ENCODE measurements at regions not wholly inside any gene's neighbourhood (a gene's known extent, or its start where the extent isn't known, plus 50 kb on each side); places are given as distances from the start of the nearest gene placed in this dataset.
"Not testable (repeated sequence)": the region's sequence is repeated elsewhere in the genome, so short reads cannot be mapped to it uniquely, and the experiment has no call there.

- not testable (repeated sequence) for H3K27ac ChIP-seq (ENCODE audit: low read depth in 1 of 2, low read length in 2 of 2); DNase-seq (ENCODE audit: low spot score); H3K36me3 ChIP-seq (ENCODE audit: control insufficient read depth in 4 of 4, insufficient read depth in 3 of 4, low read depth in 1 of 4, low read length in 3 of 4); H3K4me1 ChIP-seq (ENCODE audit: control insufficient read depth in 4 of 4, insufficient read depth in 4 of 4, low read length in 3 of 4); H3K9me3 ChIP-seq (ENCODE audit: control insufficient read depth in 4 of 4, low read length in 3 of 4); H3K4me3 ChIP-seq (ENCODE audit: low read depth in 1 of 3, low read length in 3 of 3); H3K9ac ChIP-seq (ENCODE audit: low read depth in 1 of 2, low read length in 2 of 2); H3K27me3 ChIP-seq (ENCODE audit: control insufficient read depth in 4 of 4, insufficient read depth in 4 of 4, low read length in 3 of 4)
- 52% methylated on average over 24 of the region's 24 CpGs for WGBS
Observed at GRCh38 chr20:30814312-30814639, 443.2 kb upstream of the DEFB115 start.

DNA sequence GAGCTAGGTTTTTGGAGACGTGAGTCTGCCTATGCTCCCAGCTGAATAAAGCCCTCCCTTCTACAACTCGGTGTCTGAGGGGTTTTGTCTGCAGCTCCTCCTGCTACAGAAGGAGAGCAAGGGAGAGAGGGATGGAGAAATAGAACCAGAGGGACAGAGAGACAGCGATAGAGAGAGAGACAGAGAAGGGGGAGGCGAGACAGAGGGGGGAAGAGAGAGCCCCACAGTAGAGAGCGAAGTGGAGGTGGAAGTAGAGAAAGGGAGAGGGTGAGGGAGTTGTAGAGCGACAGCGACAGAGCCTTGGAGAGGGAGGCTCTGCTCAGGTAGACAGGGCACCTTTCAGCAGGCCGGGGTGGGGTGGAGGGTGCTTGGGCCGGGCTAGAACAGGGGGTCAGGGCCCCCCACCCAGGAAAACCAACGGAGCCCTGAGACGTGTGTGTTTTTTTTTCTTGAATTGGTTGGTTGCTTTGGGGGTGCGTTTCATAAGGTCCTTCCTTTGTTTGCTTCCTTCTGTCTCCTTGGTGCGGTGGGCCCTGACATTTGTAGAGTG, 442.4 kb upstream of the DEFB115 start:
- 55% methylated on average over 13 of the region's 13 CpGs for WGBS
- not testable (repeated sequence) for H3K27ac ChIP-seq (ENCODE audit: low read depth in 1 of 2, low read length in 2 of 2); DNase-seq (ENCODE audit: low spot score); H3K9ac ChIP-seq (ENCODE audit: low read depth in 1 of 2, low read length in 2 of 2); H3K36me3 ChIP-seq (ENCODE audit: control insufficient read depth in 4 of 4, insufficient read depth in 3 of 4, low read depth in 1 of 4, low read length in 3 of 4); H3K4me3 ChIP-seq (ENCODE audit: low read depth in 1 of 3, low read length in 3 of 3); H3K9me3 ChIP-seq (ENCODE audit: control insufficient read depth in 4 of 4, low read length in 3 of 4); H3K27me3 ChIP-seq (ENCODE audit: control insufficient read depth in 4 of 4, insufficient read depth in 4 of 4, low read length in 3 of 4); H3K4me1 ChIP-seq (ENCODE audit: control insufficient read depth in 4 of 4, insufficient read depth in 4 of 4, low read length in 3 of 4)

- Histone ChIP-seq H3K4me1 (ENCODE audit: control insufficient read depth in 4 of 4, insufficient read depth in 4 of 4, low read length in 3 of 4) (no peaks in the 10 kb centered on the region), H3K27me3 (ENCODE audit: control insufficient read depth in 4 of 4, insufficient read depth in 4 of 4, low read length in 3 of 4) (peaks cover 0 to 6% (median 4%) of the 10 kb centered on the region in 4 donors), H3K9ac (ENCODE audit: low read depth in 1 of 2, low read length in 2 of 2) (no peak overlapping the region), H3K36me3 (ENCODE audit: control insufficient read depth in 4 of 4, insufficient read depth in 3 of 4, low read depth in 1 of 4, low read length in 3 of 4) (no peaks in the 10 kb centered on the region), H3K9me3 (ENCODE audit: control insufficient read depth in 4 of 4, low read length in 3 of 4) (peaks cover 3 to 9% (median 5%) of the 10 kb centered on the region in 4 donors), H3K4me3 (ENCODE audit: low read depth in 1 of 3, low read length in 3 of 3) (no peak overlapping the region), H3K27ac (ENCODE audit: low read depth in 1 of 2, low read length in 2 of 2) (no peak overlapping the region)
- no peak for DNase-seq (ENCODE audit: low spot score)
- 54% methylated on average over 38 of the region's 38 CpGs for WGBS
- TF ChIP-seq CTCF (IDR thresholded peaks at IDR 0.05; ENCODE audit: low read depth, low read length, missing input control), result no peak
Observed at GRCh38 chr20:30815577-30816181, 441.8 kb upstream of the DEFB115 start.

GRCh38 chr20:30816182-30816645, 441.2 kb upstream of the DEFB115 start:
- H3K36me3 ChIP-seq (ENCODE audit: control insufficient read depth in 4 of 4, insufficient read depth in 3 of 4, low read depth in 1 of 4, low read length in 3 of 4), result no peaks in the 10 kb centered on the region
- no peak overlapping the region for H3K9ac ChIP-seq (ENCODE audit: low read depth in 1 of 2, low read length in 2 of 2)
- H3K27ac ChIP-seq (ENCODE audit: low read depth in 1 of 2, low read length in 2 of 2), result no peak overlapping the region
- H3K9me3 ChIP-seq (ENCODE audit: control insufficient read depth in 4 of 4, low read length in 3 of 4), result peaks cover 3 to 9% (median 5%) of the 10 kb centered on the region in 4 donors
- peak overlapping the region in 1 of 3 donors; percentile 3 for H3K4me3 ChIP-seq (ENCODE audit: low read depth in 1 of 3, low read length in 3 of 3)
- H3K27me3 ChIP-seq (ENCODE audit: control insufficient read depth in 4 of 4, insufficient read depth in 4 of 4, low read length in 3 of 4), result peaks cover 0 to 6% (median 4%) of the 10 kb centered on the region in 4 donors
- WGBS, result 38% methylated on average over 44 of the region's 44 CpGs
- DNase-seq (ENCODE audit: low spot score), result peak; percentile 53
- peaks cover 0 to 2% (median 0%) of the 10 kb centered on the region in 4 donors for H3K4me1 ChIP-seq (ENCODE audit: control insufficient read depth in 4 of 4, insufficient read depth in 4 of 4, low read length in 3 of 4)
- no peak for TF ChIP-seq RXRA (IDR thresholded peaks at IDR 0.05)
- no peak for TF ChIP-seq GABPA (IDR thresholded peaks at IDR 0.05 in 1 of 2, conservative IDR thresholded peaks at IDR 0.05 in 1 of 2)
- TF ChIP-seq CTCF (IDR thresholded peaks at IDR 0.05; ENCODE audit: low read depth, low read length, missing input control), result no peak
- TF ChIP-seq HNF4G (IDR thresholded peaks at IDR 0.05), result no peak
- no peak for TF ChIP-seq MAX (IDR thresholded peaks at IDR 0.05)
- no peak for TF ChIP-seq EGR1 (IDR thresholded peaks at IDR 0.05; ENCODE audit: low read depth in 2 of 2)

DNA sequence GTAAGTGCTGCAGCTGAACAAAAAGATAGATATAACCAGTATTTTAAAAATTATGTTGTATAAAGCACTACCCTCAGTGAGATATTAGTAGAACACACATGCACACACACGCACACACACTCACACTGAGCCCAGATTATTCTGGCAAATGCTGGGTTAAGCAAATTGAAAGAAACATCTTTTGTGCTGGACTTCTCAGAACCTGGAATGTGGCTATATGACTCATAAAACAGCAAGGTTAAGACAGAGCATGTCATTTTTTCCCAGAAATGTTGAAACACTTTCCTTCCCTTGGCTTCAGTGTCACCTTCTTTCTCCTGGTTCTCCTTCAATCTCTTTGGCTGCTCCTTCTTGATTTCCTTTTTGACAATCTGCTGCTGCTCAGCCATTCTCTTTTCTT, 435.8 kb upstream of the DEFB115 start:
- not testable (repeated sequence) for H3K27ac ChIP-seq (ENCODE audit: low read depth in 1 of 2, low read length in 2 of 2); DNase-seq (ENCODE audit: low spot score); H3K27me3 ChIP-seq (ENCODE audit: control insufficient read depth in 4 of 4, insufficient read depth in 4 of 4, low read length in 3 of 4); H3K9me3 ChIP-seq (ENCODE audit: control insufficient read depth in 4 of 4, low read length in 3 of 4); H3K9ac ChIP-seq (ENCODE audit: low read depth in 1 of 2, low read length in 2 of 2); H3K4me3 ChIP-seq (ENCODE audit: low read depth in 1 of 3, low read length in 3 of 3); H3K36me3 ChIP-seq (ENCODE audit: control insufficient read depth in 4 of 4, insufficient read depth in 3 of 4, low read depth in 1 of 4, low read length in 3 of 4); H3K4me1 ChIP-seq (ENCODE audit: control insufficient read depth in 4 of 4, insufficient read depth in 4 of 4, low read length in 3 of 4)
- 69% methylated on average over 1 of the region's 1 CpG for WGBS

DNA sequence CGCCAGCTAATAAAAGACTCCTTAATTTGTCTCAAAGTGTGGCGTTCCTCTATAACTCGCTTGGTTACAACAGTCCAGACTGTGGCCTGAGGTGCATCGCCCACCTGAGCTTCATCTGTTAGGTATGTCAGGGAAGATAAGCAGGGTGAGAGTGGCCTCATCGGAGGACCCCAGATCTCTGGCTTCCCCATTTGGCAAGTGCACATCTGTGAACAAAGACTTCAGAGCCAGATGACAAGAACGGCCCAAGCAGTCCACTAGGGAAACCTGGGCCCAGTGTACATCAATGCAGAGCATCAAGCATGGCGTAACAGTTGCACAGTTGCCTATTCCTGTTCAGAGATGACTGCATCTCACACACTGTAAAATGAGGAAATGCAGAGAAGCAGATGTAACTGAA, 432.8 kb upstream of the DEFB115 start:
- 73% methylated on average over 7 of the region's 7 CpGs for WGBS
- not testable (repeated sequence) for H3K27ac ChIP-seq (ENCODE audit: low read depth in 1 of 2, low read length in 2 of 2); H3K4me1 ChIP-seq (ENCODE audit: control insufficient read depth in 4 of 4, insufficient read depth in 4 of 4, low read length in 3 of 4); H3K9me3 ChIP-seq (ENCODE audit: control insufficient read depth in 4 of 4, low read length in 3 of 4); H3K4me3 ChIP-seq (ENCODE audit: low read depth in 1 of 3, low read length in 3 of 3); H3K36me3 ChIP-seq (ENCODE audit: control insufficient read depth in 4 of 4, insufficient read depth in 3 of 4, low read depth in 1 of 4, low read length in 3 of 4); H3K27me3 ChIP-seq (ENCODE audit: control insufficient read depth in 4 of 4, insufficient read depth in 4 of 4, low read length in 3 of 4); DNase-seq (ENCODE audit: low spot score); H3K9ac ChIP-seq (ENCODE audit: low read depth in 1 of 2, low read length in 2 of 2)

Data from liver (tissue), 8 donors.